GM12878 (cell line): ENCODE measurements at regions not wholly inside any gene's neighbourhood (a gene's known extent, or its start where the extent isn't known, plus 50 kb on each side); places are given as distances from the start of the nearest gene placed in this dataset.

Experiments used
- ATAC-seq: fragments of 200-7000 bp; cut with Tn5 transposase; 3 replicates; pipeline ENCODE4 v1.9.1; 2020; ENCODE audit warnings: mild to moderate bottlenecking, moderate library complexity
- BruUV-seq: library from RNA; stranded (reverse); fragments of 400-500 nt; replicated peaks from 2 replicates; lab custom pipeline; 2021; lab: Mats Ljungman, UMichigan
- CTCF ChIA-PET: fragments of 300-600 bp; sonication (Branson Sonifier 250); formaldehyde crosslinking; extraction: SDS; loops from one replicate; lab custom pipeline; 2021; ENCODE audit warnings: inconsistent platforms; lab: Yijun Ruan, JAX
- POLR2A ChIA-PET: fragments of 350-600 bp; formaldehyde crosslinking; extraction: SDS; loops from one replicate; lab custom pipeline; 2021; ENCODE audit warnings: inconsistent platforms; lab: Charles Lee
- RAD21 ChIA-PET: fragments of 300-600 bp; sonication (Branson Sonifier 250); formaldehyde crosslinking; loops from one replicate; lab custom pipeline; 2023; ENCODE audit warnings: antibody characterized with exemption; ENCODE audit not compliant: unreplicated experiment; lab: Charles Lee
- SMC1A ChIA-PET: fragments of 300-600 bp; sonication (Branson Sonifier 250); formaldehyde crosslinking; loops from one replicate; lab custom pipeline; 2023; ENCODE audit not compliant: unreplicated experiment, uncharacterized antibody; lab: Charles Lee
- DNase-seq: peaks from one replicate; pipeline ENCODE4 v3.0.0-alpha.2; 2011; ENCODE audit warnings: low read depth, low spot score
- FAIRE-seq: peaks from 3 replicates; lab custom pipeline; 2011; peaks lifted over from hg19 to GRCh38; lab: Jason Lieb, UNC
- H2AFZ ChIP-seq: 2 replicates; pipeline ENCODE4 v1.6.0; 2011; ENCODE audit warnings: low read depth, low read length, control low read depth; ENCODE audit not compliant: control insufficient read depth
- H3K27ac ChIP-seq: 2 replicates; pipeline ENCODE4 v1.5.1; 2011; ENCODE audit warnings: control low read depth; ENCODE audit not compliant: control insufficient read depth, insufficient read depth
- H3K27me3 ChIP-seq, 2 experiments: replicated peaks in 1 of 2; 2 replicates each; pipeline versions ENCODE4 v1.6.0 to v1.6.1; 2011; ENCODE audit warnings: low read length in 1 of 2; ENCODE audit not compliant: control insufficient read depth in 2 of 2, insufficient read depth in 2 of 2
- H3K36me3 ChIP-seq, 2 experiments: 2 replicates each; pipeline ENCODE4 v1.5.1; 2011; ENCODE audit warnings: low read length in 1 of 2; ENCODE audit not compliant: control insufficient read depth in 2 of 2, insufficient read depth in 2 of 2
- H3K4me1 ChIP-seq: 2 replicates; pipeline ENCODE4 v1.6.1; 2011; ENCODE audit warnings: mild to moderate bottlenecking, low read length, moderate library complexity, mixed read lengths; ENCODE audit not compliant: control insufficient read depth, insufficient read depth
- H3K4me2 ChIP-seq: 2 replicates; pipeline ENCODE4 v1.6.0; 2011; ENCODE audit warnings: control low read depth; ENCODE audit not compliant: control insufficient read depth, insufficient read depth
- H3K4me3 ChIP-seq: fragments of 200-600 bp; sonication (generic); 2 replicates; pipeline ENCODE4 v1.5.1; 2016
- H3K79me2 ChIP-seq: 2 replicates; pipeline ENCODE4 v1.6.0; 2011; ENCODE audit warnings: low read length; ENCODE audit not compliant: control insufficient read depth, insufficient read depth
- H3K9ac ChIP-seq: 2 replicates; pipeline ENCODE4 v1.8.0; 2011; ENCODE audit warnings: low read length, control low read depth, mixed read lengths; ENCODE audit not compliant: control insufficient read depth, insufficient read depth
- H3K9me3 ChIP-seq: replicated peaks from 3 replicates; pipeline ENCODE4 v1.5.1; 2011; ENCODE audit warnings: mild to moderate bottlenecking, low read length; ENCODE audit not compliant: control insufficient read depth, insufficient read depth
- H4K20me1 ChIP-seq: 2 replicates; pipeline ENCODE4 v1.6.0; 2011; ENCODE audit not compliant: control insufficient read depth, insufficient read depth
- CBX3 ChIP-seq: fragments of 200-600 bp; sonication (generic); IDR thresholded peaks from 2 replicates; pipeline ENCODE4 v1.6.1; 2016; ENCODE audit warnings: low read depth, borderline replicate concordance
- EED ChIP-seq: sonication (generic); IDR thresholded peaks from 2 replicates; pipeline ENCODE4 v1.6.1; 2016; ENCODE audit warnings: antibody characterized with exemption, low read depth
- MTA2 ChIP-seq: fragments of 450-650 bp; IDR thresholded peaks from 2 replicates; pipeline ENCODE4 v1.6.1; 2016; ENCODE audit warnings: low read depth, mild to moderate bottlenecking, moderate library complexity
- NFXL1 ChIP-seq: fragments of 450-650 bp; IDR thresholded peaks from 2 replicates; pipeline ENCODE4 v1.6.1; 2017; ENCODE audit warnings: antibody characterized with exemption, mild to moderate bottlenecking, borderline replicate concordance
- NFYA ChIP-seq: IDR thresholded peaks from 2 replicates; pipeline ENCODE4 v1.6.1; 2011; ENCODE audit warnings: low read depth, mild to moderate bottlenecking, low read length, improper control_type of control experiment, borderline replicate concordance
- NR2F1 ChIP-seq: fragments of 450-650 bp; conservative IDR thresholded peaks from 2 replicates; pipeline ENCODE4 v1.6.1; 2017; ENCODE audit warnings: mild to moderate bottlenecking
- PRDM15 ChIP-seq: fragments of 450-650 bp; formaldehyde crosslinking; IDR thresholded peaks from 2 replicates; pipeline ENCODE4 v1.4.0; 2020; ENCODE audit warnings: mild to moderate bottlenecking, moderate library complexity
- SMAD1 ChIP-seq: fragments of 450-650 bp; IDR thresholded peaks from 2 replicates; pipeline ENCODE4 v1.6.1; 2018; ENCODE audit warnings: mild to moderate bottlenecking, low read depth; ENCODE audit not compliant: partially characterized antibody
- SRF ChIP-seq, 2 experiments: IDR thresholded peaks; 2 replicates each; pipeline ENCODE4 v1.6.1; 2011; ENCODE audit warnings: low read depth in 2 of 2, low read length in 2 of 2, mild to moderate bottlenecking in 1 of 2, moderate library complexity in 1 of 2
- ZBTB4 ChIP-seq: fragments of 450-650 bp; formaldehyde crosslinking; IDR thresholded peaks from 2 replicates; pipeline ENCODE4 v1.4.0; 2022; ENCODE audit warnings: mild to moderate bottlenecking, moderate library complexity
- WGBS: methylation state at CpG from one replicate; pipeline ENCODE4 v1.1.6; 2016; ENCODE audit warnings: low lambda C conversion rate; ENCODE audit not compliant: insufficient replicate concordance, insufficient coverage; ENCODE audit errors: missing lambda C conversion rate; 5-methylcytosine and 5-hydroxymethylcytosine counted together
- in situ Hi-C: fragments of 300-500 bp; cut with MboI; formaldehyde crosslinking; loops from 9 replicates; pipeline ENCODE4 v1.14.3; 2018; ENCODE audit warnings: mixed read lengths
- intact Hi-C: fragments of 100-400 bp; cut with micrococcal nuclease; formaldehyde crosslinking; loops from one replicate; pipeline ENCODE4 v1.14.2; 2022; ENCODE audit not compliant: unreplicated experiment
- TF ChIP-seq, protein P1 (sequence below): IDR thresholded peaks from 2 replicates; pipeline ENCODE4 v1.6.1; 2011; ENCODE audit warnings: borderline replicate concordance, low read depth, mild to moderate bottlenecking, moderate library complexity, mixed read lengths, low read length; ENCODE audit not compliant: insufficient read depth; ENCODE audit errors: extremely low read length
- TF ChIP-seq, protein P2 (sequence below): fragments of 450-650 bp; IDR thresholded peaks from 2 replicates; pipeline ENCODE4 v1.6.1; 2018; ENCODE audit warnings: mild to moderate bottlenecking, low read depth, moderate library complexity; ENCODE audit not compliant: partially characterized antibody

DNA sequence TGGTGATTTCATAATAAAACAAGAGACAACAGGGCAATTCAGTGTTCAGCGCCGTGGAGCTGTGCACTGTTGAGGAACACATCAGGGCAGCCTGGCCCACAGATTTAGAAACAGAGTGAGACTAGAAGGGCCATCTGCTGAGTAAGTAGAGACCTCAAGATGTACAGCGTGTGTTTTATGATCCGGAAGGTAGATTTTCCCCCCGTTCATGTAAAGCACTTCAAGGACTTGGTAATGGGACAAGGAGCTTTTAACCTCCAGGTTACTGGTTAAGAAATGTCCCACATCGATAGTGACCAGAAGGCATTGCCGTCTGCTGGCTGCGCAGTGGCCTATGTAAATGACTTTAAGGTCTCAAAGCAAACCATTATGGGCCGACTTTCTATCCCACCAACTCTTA, 1057.7 kb upstream of the EEF2KMT start (continued):
- TF ChIP-seq PRDM15 (CRISPR knock-in tag) = no peak
- TF ChIP-seq SRF (IDR thresholded peaks at IDR 0.05; ENCODE audit: low read depth in 2 of 2, low read length in 2 of 2) = no peak

DNA sequence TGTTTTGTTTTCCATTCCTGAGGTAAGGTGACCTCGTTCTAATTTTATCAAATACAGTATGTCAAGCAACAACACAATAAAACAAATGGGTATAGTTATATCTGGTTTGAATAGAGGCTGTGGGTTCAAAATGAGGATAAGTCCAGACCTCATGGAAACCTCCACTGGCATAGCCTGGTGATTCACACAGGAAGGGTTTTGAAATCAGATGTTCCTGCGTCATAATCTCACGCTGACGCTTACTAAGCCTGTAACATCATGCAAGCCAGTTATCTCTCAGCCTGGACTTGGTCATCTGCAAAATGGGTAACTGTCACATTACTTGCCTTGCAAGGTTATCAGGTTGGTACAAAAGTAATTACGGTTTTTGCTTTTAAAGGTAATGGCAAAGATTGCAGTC, 1056.3 kb upstream of the EEF2KMT start:
- in situ Hi-C loops = no loop called here
- no peaks in the 10 kb centered on the region for H3K79me2 ChIP-seq
- WGBS = 50% methylated on average over 5 of the region's 5 CpGs
- H3K27me3 ChIP-seq = no peaks in the 10 kb centered on the region
- no peak for FAIRE-seq
- SMC1A ChIA-PET = no interaction called here
- H3K9ac ChIP-seq = no peak overlapping the region
- H3K27ac ChIP-seq = no peak overlapping the region
- H3K4me1 ChIP-seq = no peaks in the 10 kb centered on the region
- no peak for DNase-seq
- intact Hi-C loops = no loop called here
- RAD21 ChIA-PET = no interaction called here
- POLR2A ChIA-PET = no interaction called here
- H3K36me3 ChIP-seq = no peaks in the 10 kb centered on the region
- H3K9me3 ChIP-seq = no peaks in the 10 kb centered on the region; the same call in 2 of the 3 replicates
- CTCF ChIA-PET = no interaction called here
- no peaks in the 10 kb centered on the region for H4K20me1 ChIP-seq
- H3K4me3 ChIP-seq = no peak overlapping the region
- no peak overlapping the region for H3K4me2 ChIP-seq
- H2AFZ ChIP-seq = no peak overlapping the region
- no peak for ATAC-seq
- BruUV-seq = no TSS peak
- no peak for TF ChIP-seq ZBTB4 (CRISPR knock-in tag)
- TF ChIP-seq, protein P1, sequence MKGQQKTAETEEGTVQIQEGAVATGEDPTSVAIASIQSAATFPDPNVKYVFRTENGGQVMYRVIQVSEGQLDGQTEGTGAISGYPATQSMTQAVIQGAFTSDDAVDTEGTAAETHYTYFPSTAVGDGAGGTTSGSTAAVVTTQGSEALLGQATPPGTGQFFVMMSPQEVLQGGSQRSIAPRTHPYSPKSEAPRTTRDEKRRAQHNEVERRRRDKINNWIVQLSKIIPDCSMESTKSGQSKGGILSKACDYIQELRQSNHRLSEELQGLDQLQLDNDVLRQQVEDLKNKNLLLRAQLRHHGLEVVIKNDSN = no peak
- TF ChIP-seq EED = no peak
- no peak for TF ChIP-seq MTA2
- no peak for TF ChIP-seq NFYA
- no peak for TF ChIP-seq NR2F1
- TF ChIP-seq NFXL1 = no peak
- TF ChIP-seq CBX3 = no peak
- no peak for TF ChIP-seq SMAD1
- TF ChIP-seq, protein P2, sequence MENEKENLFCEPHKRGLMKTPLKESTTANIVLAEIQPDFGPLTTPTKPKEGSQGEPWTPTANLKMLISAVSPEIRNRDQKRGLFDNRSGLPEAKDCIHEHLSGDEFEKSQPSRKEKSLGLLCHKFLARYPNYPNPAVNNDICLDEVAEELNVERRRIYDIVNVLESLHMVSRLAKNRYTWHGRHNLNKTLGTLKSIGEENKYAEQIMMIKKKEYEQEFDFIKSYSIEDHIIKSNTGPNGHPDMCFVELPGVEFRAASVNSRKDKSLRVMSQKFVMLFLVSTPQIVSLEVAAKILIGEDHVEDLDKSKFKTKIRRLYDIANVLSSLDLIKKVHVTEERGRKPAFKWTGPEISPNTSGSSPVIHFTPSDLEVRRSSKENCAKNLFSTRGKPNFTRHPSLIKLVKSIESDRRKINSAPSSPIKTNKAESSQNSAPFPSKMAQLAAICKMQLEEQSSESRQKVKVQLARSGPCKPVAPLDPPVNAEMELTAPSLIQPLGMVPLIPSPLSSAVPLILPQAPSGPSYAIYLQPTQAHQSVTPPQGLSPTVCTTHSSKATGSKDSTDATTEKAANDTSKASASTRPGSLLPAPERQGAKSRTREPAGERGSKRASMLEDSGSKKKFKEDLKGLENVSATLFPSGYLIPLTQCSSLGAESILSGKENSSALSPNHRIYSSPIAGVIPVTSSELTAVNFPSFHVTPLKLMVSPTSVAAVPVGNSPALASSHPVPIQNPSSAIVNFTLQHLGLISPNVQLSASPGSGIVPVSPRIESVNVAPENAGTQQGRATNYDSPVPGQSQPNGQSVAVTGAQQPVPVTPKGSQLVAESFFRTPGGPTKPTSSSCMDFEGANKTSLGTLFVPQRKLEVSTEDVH = no peak
